GF-D8 (cell line): ENCODE measurements at regions not wholly inside any gene's neighbourhood (a gene's known extent, or its start where the extent isn't known, plus 50 kb on each side); places are given as distances from the start of the nearest gene placed in this dataset.
"Not testable (repeated sequence)": the region's sequence is repeated elsewhere in the genome, so short reads cannot be mapped to it uniquely, and the experiment has no call there.

Experiments
- DNase-seq: peaks from one replicate; lab custom pipeline; 2025; lab: John Stamatoyannopoulos, UW

DNA sequence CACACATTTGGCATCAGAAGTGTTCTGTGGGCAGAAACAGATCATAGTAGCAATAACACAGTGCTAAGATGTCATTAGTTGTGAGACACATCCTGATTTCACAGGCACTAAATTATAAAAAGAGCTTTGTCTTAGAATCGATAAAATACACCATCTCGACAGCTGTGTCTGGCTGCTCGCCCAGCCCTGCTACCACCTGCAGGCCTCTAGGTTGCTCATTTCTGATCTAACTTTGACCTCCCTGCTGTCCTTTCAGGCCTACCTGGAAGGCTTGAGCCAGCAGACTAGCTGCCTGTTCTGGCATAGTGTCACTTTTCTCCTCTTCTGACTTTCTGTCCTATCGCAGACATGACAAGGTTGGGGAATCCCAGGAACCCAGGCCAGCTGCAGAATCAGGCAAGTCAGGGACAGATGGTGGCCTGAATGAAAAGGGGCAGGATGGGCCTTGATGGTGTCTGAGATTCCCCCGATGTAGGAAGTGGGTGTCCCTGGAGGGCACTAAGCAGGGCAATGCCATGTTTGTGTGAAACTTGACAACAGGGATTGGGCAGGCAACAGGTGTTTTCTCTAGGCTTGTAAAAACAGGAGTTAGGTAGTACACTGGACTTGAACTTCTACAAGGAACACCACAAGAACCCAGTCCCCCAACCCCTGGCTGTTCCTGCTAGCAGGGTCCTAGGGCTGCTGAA lies 66.6 kb upstream of the RHOU start:
- no peak for DNase-seq

DNA sequence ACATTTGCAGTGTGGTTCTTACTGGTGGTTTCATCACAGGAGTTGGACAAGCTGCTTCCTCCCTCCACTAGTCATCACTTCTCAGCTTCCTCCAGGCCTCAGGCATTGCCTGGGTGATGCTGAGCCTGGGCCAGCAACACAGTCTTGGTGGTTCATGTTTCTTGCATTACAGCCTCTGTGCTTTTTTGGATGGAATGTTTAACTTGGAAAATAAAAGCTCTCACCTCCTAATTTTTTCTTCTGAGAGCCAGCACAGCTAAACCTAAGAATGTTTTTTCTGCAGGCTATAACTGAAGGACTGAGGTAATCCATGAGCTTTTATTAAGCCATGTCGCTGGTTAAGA lies 66.1 kb upstream of the RHOU start:
- DNase-seq, result peak; percentile 61

- DNase-seq, result not testable (repeated sequence)
Observed at GRCh38 chr1:228681076-228681565, 54.2 kb upstream of the RHOU start.

GRCh38 chr1:228683428-228683827 lies 51.9 kb upstream of the RHOU start:
- no peak for DNase-seq

- DNase-seq, result no peak
Observed at GRCh38 chr1:228684607-228685006, 50.7 kb upstream of the RHOU start.

DNA sequence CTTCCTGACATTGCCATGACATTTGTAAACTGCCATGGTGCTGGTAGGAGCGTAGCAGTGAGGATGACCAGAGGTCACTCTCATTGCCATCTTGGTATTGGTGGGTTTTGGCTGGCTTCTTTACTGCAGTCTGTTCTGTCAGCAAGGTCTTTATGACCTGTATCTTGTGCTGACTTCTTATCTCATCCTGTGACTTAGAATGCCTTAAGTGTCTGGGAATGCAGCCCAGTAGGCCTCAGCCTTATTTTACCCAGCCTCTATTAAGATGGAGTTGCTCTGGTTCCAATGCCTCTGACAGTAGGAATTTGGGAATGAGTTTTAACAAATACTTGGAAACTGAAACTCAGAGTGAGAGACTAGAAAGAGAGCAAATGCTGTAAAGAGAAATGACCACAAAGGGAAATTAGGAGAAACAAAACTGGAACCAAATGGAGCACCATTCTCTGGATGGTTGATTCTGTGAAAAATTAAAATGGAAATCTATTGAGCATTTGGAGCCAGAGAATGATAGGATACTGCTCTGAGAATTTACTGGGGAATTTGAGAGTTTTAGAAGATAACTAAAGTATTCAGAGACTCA lies 50.1 kb upstream of the RHOU start:
- no peak for DNase-seq
